ENCODE measurements at regions not wholly inside any gene's neighbourhood (a gene's known extent, or its start where the extent isn't known, plus 50 kb on each side); places are given as distances from the start of the nearest gene placed in this dataset.

DNA sequence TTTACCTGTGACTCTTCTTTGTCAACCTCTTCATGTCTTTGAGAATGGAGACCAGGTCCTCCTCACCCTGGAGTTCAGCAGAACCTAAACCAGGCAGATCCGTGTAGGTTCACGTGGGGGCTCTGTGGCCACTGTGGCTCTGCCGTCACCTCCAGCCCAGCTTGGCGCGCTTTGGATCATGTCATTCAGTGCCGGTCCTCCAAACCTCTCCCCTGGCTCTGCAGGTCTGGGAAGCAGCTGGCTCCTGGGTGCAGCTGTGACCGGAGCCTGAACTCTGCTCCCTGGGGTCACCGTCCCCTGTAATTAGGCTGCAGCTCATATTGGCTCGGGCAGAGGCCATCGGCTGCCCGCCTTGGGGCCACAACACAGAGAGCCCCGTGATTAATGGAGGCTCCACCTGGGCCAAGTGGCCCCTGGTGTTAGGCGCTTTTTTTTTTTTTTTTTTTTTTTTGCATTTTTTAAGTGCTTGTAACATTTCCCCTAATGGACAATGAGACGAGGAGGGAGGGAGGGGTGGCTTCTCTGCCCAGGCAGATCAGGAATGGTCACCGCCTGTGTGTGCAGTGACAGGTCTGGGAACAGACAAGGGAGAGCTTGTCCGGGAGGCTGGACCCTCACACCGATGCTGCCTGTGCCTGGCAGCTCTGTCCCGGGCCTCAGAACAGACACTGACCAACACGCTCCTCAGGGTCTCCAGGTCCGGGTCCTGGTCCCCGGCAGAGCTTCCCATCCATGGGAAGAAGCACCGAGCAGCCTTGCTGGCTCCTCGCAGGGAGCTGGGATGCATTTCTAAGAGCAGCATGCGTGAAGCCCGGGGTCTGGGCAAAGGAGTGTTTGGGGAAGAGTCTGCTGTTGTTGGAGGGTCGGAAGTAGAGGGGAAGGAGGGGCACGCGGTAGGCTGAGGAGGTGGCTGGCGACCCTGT lies 247.9 kb downstream of the SEC14L1 start:
- Histone ChIP-seq H3K27ac (peak overlapping the region; percentile 87 to 92), H3K4me3 (peak overlapping the region in 2 of 3 donors; percentile 25 to 57), H3K27me3 (no peaks in the 10 kb centered on the region), H3K4me1 (peaks cover 38 to 80% of the 10 kb centered on the region in 2 donors), H3K9me3 (no peaks in the 10 kb centered on the region), H3K36me3 (no peaks in the 10 kb centered on the region)
- peak in 1 of 2 donors; percentile 51 for DNase-seq (ENCODE audit: low spot score in 2 of 2)
- TF ChIP-seq POLR2AphosphoS5 (IDR thresholded peaks at IDR 0.05): no peak
- TF ChIP-seq, protein P1, sequence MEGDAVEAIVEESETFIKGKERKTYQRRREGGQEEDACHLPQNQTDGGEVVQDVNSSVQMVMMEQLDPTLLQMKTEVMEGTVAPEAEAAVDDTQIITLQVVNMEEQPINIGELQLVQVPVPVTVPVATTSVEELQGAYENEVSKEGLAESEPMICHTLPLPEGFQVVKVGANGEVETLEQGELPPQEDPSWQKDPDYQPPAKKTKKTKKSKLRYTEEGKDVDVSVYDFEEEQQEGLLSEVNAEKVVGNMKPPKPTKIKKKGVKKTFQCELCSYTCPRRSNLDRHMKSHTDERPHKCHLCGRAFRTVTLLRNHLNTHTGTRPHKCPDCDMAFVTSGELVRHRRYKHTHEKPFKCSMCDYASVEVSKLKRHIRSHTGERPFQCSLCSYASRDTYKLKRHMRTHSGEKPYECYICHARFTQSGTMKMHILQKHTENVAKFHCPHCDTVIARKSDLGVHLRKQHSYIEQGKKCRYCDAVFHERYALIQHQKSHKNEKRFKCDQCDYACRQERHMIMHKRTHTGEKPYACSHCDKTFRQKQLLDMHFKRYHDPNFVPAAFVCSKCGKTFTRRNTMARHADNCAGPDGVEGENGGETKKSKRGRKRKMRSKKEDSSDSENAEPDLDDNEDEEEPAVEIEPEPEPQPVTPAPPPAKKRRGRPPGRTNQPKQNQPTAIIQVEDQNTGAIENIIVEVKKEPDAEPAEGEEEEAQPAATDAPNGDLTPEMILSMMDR (IDR thresholded peaks at IDR 0.05): no peak
- no peak for TF ChIP-seq POLR2A (IDR thresholded peaks at IDR 0.05)
- intact Hi-C loops (cut with DNase I; ENCODE audit: low total_unique reads): no loop called here

DNA sequence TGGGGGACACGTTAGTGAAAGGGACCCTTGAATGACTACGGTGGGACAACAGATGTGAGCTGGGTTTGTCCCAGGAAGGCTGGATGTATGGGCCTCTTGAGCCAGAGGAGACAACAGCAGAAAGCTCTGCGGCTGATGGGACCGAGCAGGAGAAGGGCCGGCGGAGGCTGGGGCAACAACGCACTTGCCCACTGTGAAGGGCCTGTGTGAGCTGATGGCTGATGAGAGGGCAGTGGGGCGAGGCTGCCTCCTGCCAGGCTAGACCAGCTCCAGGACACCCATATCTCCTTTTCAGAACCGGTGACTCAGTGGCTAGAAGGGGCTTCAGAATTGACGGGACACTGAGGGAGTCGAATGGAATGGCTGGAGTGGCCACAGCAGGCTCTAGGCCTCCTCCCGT lies 250.1 kb downstream of the SEC14L1 start:
- no peak overlapping the region for H3K4me3 ChIP-seq
- no peaks in the 10 kb centered on the region for H3K9me3 ChIP-seq
- TF ChIP-seq, protein P1 (IDR thresholded peaks at IDR 0.05): no peak
- TF ChIP-seq POLR2AphosphoS5 (IDR thresholded peaks at IDR 0.05) (no peak), POLR2A (IDR thresholded peaks at IDR 0.05) (no peak)
- H3K27ac ChIP-seq: peak overlapping the region; percentile 85 to 92
- no peaks in the 10 kb centered on the region for H3K27me3 ChIP-seq
- no peak for DNase-seq (ENCODE audit: low spot score in 2 of 2)
- intact Hi-C loops (cut with DNase I; ENCODE audit: low total_unique reads): no loop called here
- H3K4me1 ChIP-seq: peaks cover 37 to 72% of the 10 kb centered on the region in 2 donors
- no peaks in the 10 kb centered on the region for H3K36me3 ChIP-seq

DNA sequence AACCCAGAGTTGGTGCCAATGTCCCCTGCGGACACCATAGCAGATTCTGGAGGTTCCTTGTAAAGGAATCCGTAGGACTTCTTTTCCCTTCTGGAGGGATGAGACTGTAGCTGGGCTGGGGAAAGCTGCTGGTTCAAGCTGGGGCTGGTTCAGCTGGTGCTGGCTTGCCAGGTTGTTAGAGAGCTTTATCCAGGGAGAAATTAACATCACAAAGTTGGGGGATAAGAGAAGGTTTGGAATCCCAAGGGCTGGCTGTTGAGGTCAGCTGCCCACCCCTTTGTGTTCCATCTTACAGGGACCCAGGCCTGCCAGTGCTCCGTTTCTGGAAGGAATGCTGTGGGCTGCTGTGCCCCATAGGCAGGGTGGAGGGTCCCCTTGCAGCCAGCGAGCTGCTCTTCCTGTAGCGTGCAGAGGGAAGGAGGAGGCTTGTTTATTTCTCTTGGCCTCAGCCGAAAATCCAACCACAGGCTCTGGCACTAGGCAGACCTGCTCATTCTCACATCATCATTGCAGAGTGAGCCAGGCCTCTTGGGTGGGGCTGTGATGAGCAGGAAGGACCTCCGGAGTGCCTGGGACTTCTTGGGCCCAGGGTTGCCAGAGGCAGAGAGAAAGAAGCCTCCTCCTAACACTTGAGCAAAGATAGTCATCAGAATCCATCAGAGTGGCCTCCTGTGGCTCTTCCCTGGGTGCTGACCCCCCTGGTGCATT lies 251.1 kb downstream of the SEC14L1 start:
- Histone ChIP-seq H3K9me3 (no peaks in the 10 kb centered on the region), H3K4me3 (peak overlapping the region in 1 of 3 donors; percentile 23), H3K36me3 (no peaks in the 10 kb centered on the region), H3K27me3 (no peaks in the 10 kb centered on the region), H3K4me1 (peaks cover 29 to 64% of the 10 kb centered on the region in 2 donors), H3K27ac (peak overlapping the region; percentile 85 to 92)
- intact Hi-C loops (cut with DNase I; ENCODE audit: low total_unique reads): no loop called here
- no peak for TF ChIP-seq POLR2A (IDR thresholded peaks at IDR 0.05)
- TF ChIP-seq, protein P1 (IDR thresholded peaks at IDR 0.05): no peak
- peak in 1 of 3 donors; percentile 25 for TF ChIP-seq POLR2AphosphoS5 (IDR thresholded peaks at IDR 0.05)
- DNase-seq (ENCODE audit: low spot score in 2 of 2): peak in 1 of 2 donors; percentile 87

DNA sequence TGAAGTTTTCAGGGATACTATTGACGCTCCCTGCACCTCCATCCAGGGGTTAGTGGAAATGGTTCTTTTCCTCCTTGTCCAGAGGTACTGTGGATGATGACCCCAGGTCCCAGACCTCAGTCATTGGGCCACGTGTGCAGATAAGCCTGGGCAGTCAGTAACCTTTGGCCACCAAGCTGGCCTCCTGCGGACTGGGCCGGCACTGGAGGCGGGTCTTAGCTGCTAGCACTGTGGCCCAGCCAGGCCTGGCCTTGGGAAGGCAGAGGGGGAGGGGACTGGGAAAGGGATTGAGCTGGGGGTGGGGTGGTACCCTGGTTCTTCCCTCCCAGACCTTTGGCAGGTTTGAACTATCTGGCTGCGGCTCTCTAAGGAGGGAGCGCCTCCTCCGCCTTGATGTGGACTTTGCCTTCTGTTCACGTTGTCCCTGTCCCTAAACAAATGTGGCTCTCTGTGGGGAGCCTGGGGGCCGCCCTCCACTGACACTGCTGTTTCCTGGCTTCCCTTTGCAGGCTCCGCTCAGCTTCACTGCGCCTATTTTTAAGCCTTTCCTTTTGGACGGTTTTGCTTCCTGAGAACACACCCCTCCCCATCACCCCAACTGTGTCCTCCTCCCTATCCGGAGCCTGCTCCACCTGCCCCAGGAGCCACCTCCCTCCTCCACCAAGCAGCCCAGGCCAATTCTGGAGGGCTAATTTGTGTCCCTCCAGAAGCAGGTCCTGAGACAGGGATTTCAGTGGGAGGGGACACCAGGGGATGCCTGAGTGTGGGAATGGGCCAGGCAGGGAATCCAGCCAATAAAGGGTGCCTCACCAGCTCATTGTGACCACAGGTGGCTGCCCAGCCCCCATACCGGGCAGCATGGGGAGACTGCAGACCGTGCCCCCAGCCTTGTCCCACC lies 251.9 kb downstream of the SEC14L1 start:
- Histone ChIP-seq H3K4me3 (no peak overlapping the region), H3K27ac (peak overlapping the region; percentile 85 to 92), H3K4me1 (peaks cover 29 to 60% of the 10 kb centered on the region in 2 donors), H3K9me3 (no peaks in the 10 kb centered on the region), H3K27me3 (no peaks in the 10 kb centered on the region), H3K36me3 (no peaks in the 10 kb centered on the region)
- DNase-seq (ENCODE audit: low spot score in 2 of 2): no peak
- TF ChIP-seq, protein P1 (IDR thresholded peaks at IDR 0.05): no peak
- TF ChIP-seq POLR2AphosphoS5 (IDR thresholded peaks at IDR 0.05) (no peak), POLR2A (IDR thresholded peaks at IDR 0.05) (no peak)
- intact Hi-C loops (cut with DNase I; ENCODE audit: low total_unique reads): no loop called here

All from breast epithelium (tissue), 4 donors.